NCI-H2029 treated with DMSO at 0.1 percent for 48 hours (cell line): ENCODE measurements at regions not wholly inside any gene's neighbourhood (a gene's known extent, or its start where the extent isn't known, plus 50 kb on each side); places are given as distances from the start of the nearest gene placed in this dataset.
"Not testable (repeated sequence)": the region's sequence is repeated elsewhere in the genome, so short reads cannot be mapped to it uniquely, and the experiment has no call there.

Experiments used
- DNase-seq: peaks from one replicate; lab custom pipeline; 2025; lab: John Stamatoyannopoulos, UW

DNA sequence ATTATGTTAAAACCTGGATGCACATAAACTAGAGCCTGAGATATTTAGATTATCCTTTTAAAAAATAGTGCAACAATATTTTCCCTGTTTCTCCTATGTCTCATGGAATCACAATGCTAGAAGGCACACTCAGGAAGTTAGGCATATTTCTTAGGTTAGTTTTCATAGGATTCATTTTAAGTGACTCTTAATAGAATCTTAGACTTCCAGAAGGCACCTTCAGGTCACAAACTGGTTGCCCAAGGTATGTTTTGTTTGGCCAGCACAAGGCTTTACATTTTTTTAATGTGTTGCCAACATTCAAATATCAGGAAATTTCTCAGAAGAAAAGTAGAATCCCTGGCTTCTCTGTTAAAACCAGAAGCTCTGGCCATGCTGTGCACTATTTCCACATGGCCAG lies 129.3 kb downstream of the LNPK start:
- DNase-seq: no peak

DNA sequence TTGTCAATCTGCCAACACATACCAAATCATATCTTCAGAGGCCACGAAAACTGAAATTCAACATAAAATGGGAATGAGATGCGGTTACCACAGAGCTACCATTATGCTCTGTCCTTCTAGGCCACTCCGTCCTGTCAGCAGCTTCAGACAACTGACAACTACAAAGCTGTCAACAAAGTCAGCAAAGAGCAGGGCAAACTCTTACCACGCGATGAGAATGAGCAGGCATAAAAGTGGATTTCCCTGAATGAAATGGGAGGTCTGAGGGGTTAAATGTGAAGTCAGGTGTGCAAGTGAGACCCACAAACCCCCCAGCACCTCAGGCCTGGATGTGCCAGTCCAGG lies 130.1 kb downstream of the LNPK start:
- no peak for DNase-seq

GRCh38 chr2:175871331-175872004 lies 130.6 kb downstream of the LNPK start:
- DNase-seq: no peak

GRCh38 chr2:175865716-175866115 lies 136.4 kb downstream of the LNPK start:
- DNase-seq: no peak

GRCh38 chr2:175864137-175864850 lies 137.8 kb downstream of the LNPK start:
- DNase-seq: no peak

- DNase-seq: no peak
Measured at GRCh38 chr2:175861958-175862357, 140.1 kb downstream of the LNPK start.

DNA sequence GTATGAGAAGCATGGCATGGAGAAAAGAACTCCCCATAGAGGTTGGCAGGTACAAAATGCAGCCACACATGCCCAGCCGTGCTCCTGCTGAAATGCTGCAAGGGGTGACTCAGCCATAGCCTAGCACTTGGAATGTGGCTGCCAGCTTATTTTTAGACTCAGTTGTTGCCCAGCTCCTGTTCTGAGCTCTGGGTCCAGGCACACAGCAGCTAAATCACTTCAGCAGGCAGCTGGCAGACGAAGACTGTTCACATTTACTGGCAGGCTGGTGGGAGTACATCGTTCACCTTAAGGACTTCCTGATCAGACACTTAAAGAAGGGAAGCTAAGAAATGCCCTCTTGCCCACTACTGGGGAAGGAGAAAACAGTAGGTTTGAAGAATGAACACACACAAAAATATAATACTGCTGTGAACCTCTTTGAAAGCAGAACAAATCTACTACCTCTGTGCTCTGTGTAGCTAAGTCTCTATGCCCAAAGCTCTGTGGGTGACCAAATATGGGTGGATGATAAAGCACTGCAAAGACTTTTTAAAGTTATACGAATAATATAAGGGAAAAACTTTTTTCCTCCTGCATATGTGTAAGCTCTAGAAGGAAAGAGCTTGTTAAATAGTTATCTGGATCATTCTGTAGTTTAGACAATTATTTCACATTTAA lies 146.1 kb downstream of the LNPK start:
- no peak for DNase-seq

DNA sequence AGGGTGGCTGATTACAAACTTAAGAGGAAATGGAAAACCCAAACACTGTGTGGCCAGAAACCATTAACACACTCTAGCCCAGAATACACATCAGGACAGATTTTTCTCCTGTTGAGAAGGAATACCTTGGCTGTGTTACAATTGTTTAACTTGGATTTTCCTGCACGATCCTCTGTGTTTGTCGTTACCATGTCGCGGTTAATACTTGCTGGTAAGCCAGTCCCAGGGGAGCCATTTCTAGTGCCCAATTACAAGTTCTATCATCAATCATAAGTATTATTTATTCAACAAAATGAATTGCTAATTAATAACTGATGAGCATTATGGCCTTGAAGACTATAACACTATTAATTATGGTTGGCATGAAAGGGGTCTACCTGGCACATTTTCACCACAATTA lies 146.8 kb downstream of the LNPK start:
- DNase-seq: no peak

DNA sequence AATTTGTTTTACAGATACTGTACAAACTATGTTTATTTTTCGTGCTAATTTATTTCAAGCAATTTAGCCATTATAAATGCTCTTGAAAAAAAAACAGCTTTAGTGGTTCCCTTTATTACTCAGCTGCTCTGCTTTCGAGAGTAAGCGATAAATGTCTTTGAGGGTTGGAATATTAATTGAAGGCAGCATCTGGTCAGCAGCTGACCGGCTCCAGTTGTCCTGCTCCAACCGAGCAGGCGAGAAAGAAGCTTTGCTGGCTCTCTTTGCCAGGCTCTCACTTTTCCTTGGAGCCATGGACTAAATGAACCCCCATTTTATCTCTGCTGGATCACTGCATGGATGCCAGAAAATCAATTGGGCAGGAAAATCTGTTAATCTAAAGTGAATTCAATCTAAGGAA lies 147.4 kb downstream of the LNPK start:
- DNase-seq: no peak

DNA sequence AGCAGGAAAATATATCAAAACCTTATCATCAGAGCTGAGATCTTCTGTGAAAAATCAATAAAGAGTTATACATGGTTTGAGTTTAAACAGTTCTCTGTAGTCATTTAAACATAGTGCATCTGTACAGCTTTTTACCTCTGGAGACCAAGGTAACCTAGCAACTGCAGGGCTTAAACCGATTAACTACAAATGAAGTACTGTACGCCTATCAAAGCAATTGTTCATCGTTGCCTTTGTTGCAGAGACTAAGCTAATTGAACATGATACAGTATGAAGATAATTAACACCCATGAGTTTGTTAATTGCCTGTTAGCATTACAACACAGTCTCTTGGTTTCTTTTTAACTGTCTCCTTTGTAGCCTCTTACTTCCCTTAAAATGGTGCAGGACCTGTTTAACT lies 147.9 kb downstream of the LNPK start:
- DNase-seq: no peak

- no peak for DNase-seq
Measured at GRCh38 chr2:175853616-175853890, 148.5 kb downstream of the LNPK start.

GRCh38 chr2:175852879-175853615 lies 149.0 kb downstream of the LNPK start:
- no peak for DNase-seq

- no peak for DNase-seq
Measured at GRCh38 chr2:175847128-175847527, 154.9 kb downstream of the LNPK start.

DNA sequence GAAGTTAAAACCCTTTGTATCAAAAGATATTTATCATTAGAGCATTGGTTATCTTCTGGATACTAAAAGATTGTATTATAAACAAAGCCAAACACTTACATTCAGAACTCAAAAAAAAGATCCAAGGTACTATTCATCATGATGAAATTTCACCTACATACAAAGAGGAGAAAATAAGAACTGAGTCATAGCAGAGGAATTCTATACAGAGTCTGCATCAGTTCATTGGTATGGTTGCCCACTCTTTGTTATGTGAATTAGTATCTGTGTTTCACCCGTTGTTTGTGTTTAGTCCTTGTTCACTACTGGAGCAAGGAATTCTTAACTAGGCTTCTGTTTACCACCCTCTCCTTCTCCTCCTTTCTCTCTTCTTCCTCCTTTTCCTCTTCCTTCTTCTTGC lies 157.9 kb downstream of the LNPK start:
- DNase-seq: no peak

GRCh38 chr2:175843625-175844024 lies 158.4 kb downstream of the LNPK start:
- DNase-seq: no peak

GRCh38 chr2:175842996-175843395 lies 159.1 kb downstream of the LNPK start:
- no peak for DNase-seq

DNA sequence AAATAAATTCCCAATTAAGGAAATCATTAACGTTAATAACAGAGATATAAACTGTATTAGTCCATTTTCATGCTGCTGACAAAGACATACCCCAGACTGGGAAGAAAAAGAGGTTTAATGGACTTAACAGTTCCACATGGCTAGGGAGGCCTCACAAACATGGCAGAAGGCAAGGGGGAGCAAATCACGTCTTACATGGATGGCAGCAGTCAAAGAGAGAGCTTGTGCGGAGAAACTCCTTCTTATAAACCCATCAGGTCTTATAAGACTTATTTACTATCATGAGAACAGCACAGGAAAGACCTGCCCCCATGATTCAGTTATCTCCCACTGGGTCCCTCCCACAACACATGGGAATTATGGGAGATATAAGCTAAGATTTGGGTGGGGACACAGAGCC lies 161.3 kb downstream of the LNPK start:
- not testable (repeated sequence) for DNase-seq

- DNase-seq: no peak
Measured at GRCh38 chr2:175840256-175840655, 161.8 kb downstream of the LNPK start.

DNA sequence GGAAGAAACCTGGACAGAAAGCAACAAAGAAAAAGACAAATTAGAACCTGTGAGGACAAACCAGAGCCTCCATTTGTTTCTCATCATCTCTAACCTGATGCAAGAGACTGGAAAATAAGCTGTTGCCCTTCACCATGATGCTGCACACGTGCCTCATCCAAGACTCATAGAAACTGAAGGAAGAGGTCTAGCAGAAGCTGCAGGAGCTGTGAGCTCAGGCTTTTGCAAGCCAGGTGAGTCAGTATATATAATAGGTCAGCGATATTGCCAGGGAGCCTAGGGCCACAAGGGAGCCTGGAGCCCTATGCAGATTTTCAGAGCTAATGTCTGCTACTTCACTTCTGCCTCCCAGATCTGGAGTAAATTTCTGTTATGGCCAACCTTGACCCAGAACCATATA lies 163.1 kb downstream of the LNPK start:
- no peak for DNase-seq

DNA sequence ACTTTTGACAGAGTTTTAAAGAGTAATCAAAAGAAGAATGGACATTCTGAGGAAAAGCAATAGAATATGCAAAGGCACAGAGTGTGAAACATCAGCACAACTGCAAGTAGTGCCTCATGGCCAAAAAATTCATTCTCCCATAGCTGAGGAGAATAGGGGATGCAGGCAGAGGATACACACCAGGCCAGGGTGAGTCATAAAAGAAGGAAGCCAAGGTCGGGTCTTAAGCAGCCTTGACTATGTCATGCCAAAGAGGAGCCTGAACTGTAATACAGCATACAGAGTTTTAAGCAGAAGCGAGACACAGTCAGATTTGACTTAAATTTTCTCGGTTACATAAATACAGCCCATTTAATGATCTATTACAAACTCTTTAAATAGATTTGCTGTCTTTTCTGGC lies 165.0 kb downstream of the LNPK start:
- DNase-seq: no peak

DNA sequence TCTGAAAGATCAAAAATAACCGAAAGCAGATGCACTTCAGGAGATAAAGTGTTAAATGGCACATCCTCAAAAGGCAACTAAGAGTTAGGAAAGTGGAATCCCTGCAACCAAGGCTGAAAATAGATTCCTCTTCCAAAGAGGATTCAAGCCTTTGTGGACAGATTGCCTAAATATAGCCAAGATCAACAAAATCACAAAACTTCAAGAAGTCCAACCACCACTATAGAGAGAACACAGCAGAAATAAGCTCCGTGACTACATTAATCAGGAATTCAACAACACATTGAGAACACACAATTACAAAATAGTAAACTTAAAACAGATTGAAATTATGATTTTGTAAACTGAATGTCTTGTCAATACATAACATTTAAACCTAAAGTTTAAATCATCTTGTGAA lies 165.7 kb downstream of the LNPK start:
- no peak for DNase-seq

DNA sequence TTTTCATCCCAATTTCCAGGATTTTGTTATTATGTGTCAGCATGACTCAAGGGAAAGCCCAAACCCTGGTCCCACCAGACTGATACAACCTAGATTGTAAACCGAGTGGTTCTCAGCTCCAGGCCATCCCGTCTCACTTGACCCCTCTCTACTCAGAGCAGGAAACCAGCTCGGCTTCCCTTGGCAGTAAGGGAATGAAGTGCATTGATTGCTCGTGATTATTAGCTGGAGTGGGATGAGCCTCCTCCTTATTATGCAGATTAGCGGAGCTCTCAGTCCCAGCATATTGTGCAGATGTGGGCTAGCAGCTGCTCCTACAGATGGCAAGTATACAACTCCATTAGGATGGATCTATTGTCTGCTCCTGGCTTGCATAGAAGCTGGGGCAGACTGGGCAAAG lies 167.6 kb downstream of the LNPK start:
- DNase-seq: no peak

- DNase-seq: no peak
Measured at GRCh38 chr2:175832866-175833265, 169.2 kb downstream of the LNPK start.
